ENCODE measurements at regions not wholly inside any gene's neighbourhood (a gene's known extent, or its start where the extent isn't known, plus 50 kb on each side); places are given as distances from the start of the nearest gene placed in this dataset.

GRCh38 chr2:134141598-134142340, 112.1 kb upstream of the MGAT5 start:
- no TSS peak for BruUV-seq (replicated peaks)
- ATAC-seq, result peak; percentile 54
- ChIA-PET RAD21 (ENCODE audit: unreplicated experiment) (interaction anchor here (1.0 kb wide), 1 partner anchor 24 kb away, joined by 3 read pairs; no protein-coding TSS in a partner anchor), CTCF (interaction anchor here (0.6 kb wide), 1 partner anchor 57 kb away, joined by 4 read pairs; no protein-coding TSS in a partner anchor), SMC1A (ENCODE audit: uncharacterized antibody, unreplicated experiment) (interaction anchor here (4.7 kb wide), 1 partner anchor 14 kb away, joined by 18 read pairs; no protein-coding TSS in a partner anchor), POLR2A (no interaction called here)
- peaks cover 26% of the 10 kb centered on the region for H3K4me1 ChIP-seq (ENCODE audit: control insufficient read depth, insufficient read depth, low read length)
- in situ Hi-C loops (cut with MboI), result no loop called here
- H3K9ac ChIP-seq (ENCODE audit: control insufficient read depth, insufficient read depth, low read length), result no peak overlapping the region
- H2AFZ ChIP-seq (ENCODE audit: control insufficient read depth, low read depth, low read length), result no peak overlapping the region
- no peak overlapping the region for H3K4me2 ChIP-seq (ENCODE audit: control insufficient read depth, insufficient read depth)
- TF ChIP-seq ATF2 (IDR thresholded peaks at IDR 0.05; ENCODE audit: low read length) (no peak), MXI1 (IDR thresholded peaks at IDR 0.05; ENCODE audit: low read depth, low read length) (no peak), CTCF (IDR thresholded peaks at IDR 0.05 in 2 of 3, conservative IDR thresholded peaks at IDR 0.05 in 1 of 3; ENCODE audit: control insufficient read depth in 2 of 3, extremely low read depth in 1 of 3, insufficient read depth in 1 of 3, low read depth in 3 of 3, low read length in 3 of 3) (no peak), RELB (IDR thresholded peaks at IDR 0.05; ENCODE audit: low read depth) (no peak), SMAD5 (IDR thresholded peaks at IDR 0.05; ENCODE audit: low read depth) (no peak)
- TF ChIP-seq, protein P1, sequence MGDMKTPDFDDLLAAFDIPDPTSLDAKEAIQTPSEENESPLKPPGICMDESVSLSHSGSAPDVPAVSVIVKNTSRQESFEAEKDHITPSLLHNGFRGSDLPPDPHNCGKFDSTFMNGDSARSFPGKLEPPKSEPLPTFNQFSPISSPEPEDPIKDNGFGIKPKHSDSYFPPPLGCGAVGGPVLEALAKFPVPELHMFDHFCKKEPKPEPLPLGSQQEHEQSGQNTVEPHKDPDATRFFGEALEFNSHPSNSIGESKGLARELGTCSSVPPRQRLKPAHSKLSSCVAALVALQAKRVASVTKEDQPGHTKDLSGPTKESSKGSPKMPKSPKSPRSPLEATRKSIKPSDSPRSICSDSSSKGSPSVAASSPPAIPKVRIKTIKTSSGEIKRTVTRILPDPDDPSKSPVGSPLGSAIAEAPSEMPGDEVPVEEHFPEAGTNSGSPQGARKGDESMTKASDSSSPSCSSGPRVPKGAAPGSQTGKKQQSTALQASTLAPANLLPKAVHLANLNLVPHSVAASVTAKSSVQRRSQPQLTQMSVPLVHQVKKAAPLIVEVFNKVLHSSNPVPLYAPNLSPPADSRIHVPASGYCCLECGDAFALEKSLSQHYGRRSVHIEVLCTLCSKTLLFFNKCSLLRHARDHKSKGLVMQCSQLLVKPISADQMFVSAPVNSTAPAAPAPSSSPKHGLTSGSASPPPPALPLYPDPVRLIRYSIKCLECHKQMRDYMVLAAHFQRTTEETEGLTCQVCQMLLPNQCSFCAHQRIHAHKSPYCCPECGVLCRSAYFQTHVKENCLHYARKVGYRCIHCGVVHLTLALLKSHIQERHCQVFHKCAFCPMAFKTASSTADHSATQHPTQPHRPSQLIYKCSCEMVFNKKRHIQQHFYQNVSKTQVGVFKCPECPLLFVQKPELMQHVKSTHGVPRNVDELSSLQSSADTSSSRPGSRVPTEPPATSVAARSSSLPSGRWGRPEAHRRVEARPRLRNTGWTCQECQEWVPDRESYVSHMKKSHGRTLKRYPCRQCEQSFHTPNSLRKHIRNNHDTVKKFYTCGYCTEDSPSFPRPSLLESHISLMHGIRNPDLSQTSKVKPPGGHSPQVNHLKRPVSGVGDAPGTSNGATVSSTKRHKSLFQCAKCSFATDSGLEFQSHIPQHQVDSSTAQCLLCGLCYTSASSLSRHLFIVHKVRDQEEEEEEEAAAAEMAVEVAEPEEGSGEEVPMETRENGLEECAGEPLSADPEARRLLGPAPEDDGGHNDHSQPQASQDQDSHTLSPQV (IDR thresholded peaks at IDR 0.05), result no peak
- no peaks in the 10 kb centered on the region for H3K27me3 ChIP-seq (replicated peaks in 1 of 2; ENCODE audit: control insufficient read depth in 2 of 2, insufficient read depth in 2 of 2, low read length in 1 of 2)
- no peak for FAIRE-seq
- no peak for DNase-seq (ENCODE audit: low read depth, low spot score)
- no peak overlapping the region for H3K27ac ChIP-seq (ENCODE audit: control insufficient read depth, insufficient read depth)
- H3K36me3 ChIP-seq (ENCODE audit: control insufficient read depth in 2 of 2, insufficient read depth in 2 of 2, low read length in 1 of 2), result peaks cover 12 to 21% of the 10 kb centered on the region in 2 experiments
- WGBS (ENCODE audit: insufficient coverage, insufficient replicate concordance, low lambda C conversion rate, missing lambda C conversion rate), result 100% methylated on average over 6 of the region's 6 CpGs
- intact Hi-C loops (cut with micrococcal nuclease; ENCODE audit: unreplicated experiment), result no loop called here
- peaks cover 87% of the 10 kb centered on the region for H3K79me2 ChIP-seq (ENCODE audit: control insufficient read depth, insufficient read depth, low read length)
- H4K20me1 ChIP-seq (ENCODE audit: control insufficient read depth, insufficient read depth), result peaks cover 7% of the 10 kb centered on the region; the same call in 1 of the 2 replicates
- H3K4me3 ChIP-seq, result no peak overlapping the region
- no peaks in the 10 kb centered on the region for H3K9me3 ChIP-seq (replicated peaks; ENCODE audit: control insufficient read depth, insufficient read depth, low read length)

Measured in GM12878 (cell line).